ENCODE measurements at regions not wholly inside any gene's neighbourhood (a gene's known extent, or its start where the extent isn't known, plus 50 kb on each side); places are given as distances from the start of the nearest gene placed in this dataset.

DNA sequence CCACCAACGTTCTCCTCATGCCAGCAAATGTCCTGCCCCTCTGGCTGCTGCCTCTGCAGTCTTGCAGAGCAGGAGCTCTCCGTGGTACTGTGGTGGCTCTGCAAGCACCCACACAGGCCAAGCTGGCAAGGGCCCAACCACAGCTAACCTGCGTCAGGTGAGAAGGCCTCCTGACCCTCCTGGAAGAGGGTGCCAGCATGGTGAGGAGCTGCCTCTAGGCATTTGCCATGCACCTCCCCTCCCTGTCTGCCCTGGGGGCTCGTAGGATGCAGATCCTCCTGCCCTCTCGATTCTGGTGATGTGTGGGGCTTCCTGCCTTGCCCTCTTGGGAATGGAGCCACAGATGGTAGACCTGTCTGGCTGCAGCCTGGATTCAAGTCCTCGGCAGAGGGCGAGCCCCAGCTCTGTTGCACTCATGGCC, 1408.8 kb downstream of the TBC1D22A start:
- DNase-seq (ENCODE audit: low read depth) = no peak

- DNase-seq (ENCODE audit: low read depth) = no peak
Observed at GRCh38 chr22:48169227-48169626, 1406.8 kb downstream of the TBC1D22A start.

DNA sequence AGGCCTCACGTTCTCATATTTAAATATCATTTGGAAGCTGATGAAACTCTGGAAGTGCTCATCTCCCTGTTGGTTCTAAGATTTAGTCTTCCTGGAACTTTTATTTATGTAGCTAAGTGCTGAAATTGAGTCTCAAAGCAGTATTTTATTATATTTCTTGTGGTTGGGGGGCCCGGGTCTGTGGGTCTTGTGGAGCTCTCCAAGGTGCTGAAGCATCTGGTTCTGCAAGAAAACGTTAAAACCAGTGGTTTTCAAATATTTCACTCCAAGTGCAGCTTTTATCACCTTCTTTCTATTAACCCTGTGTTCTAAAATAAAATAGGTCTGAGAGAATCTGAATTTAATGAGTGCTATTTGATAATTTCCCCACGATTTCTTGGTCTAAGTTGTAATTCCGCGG, 1404.8 kb downstream of the TBC1D22A start:
- DNase-seq (ENCODE audit: low read depth) = no peak

DNA sequence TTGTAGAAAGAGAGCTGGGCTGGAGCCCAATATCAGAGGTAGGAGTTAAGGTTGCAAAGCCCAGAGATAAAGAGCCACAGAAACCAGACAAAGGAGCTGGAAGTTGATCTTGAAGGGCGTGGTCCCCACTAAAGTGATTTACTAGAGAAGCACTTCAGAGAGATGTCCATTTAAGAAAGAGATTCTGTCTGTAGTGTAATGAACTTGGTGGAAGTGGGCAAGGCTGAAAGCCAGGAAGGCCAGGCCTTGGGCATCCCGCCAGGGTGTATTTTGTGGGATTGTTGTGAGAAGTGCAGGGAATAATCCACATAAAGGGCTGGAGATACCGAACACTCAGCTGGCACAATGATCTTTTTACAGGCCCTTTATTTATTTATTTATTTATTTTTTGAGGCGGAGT, 1398.8 kb downstream of the TBC1D22A start:
- DNase-seq (ENCODE audit: low read depth) = no peak

GRCh38 chr22:48157676-48158075, 1395.2 kb downstream of the TBC1D22A start:
- no peak for DNase-seq (ENCODE audit: low read depth)

DNA sequence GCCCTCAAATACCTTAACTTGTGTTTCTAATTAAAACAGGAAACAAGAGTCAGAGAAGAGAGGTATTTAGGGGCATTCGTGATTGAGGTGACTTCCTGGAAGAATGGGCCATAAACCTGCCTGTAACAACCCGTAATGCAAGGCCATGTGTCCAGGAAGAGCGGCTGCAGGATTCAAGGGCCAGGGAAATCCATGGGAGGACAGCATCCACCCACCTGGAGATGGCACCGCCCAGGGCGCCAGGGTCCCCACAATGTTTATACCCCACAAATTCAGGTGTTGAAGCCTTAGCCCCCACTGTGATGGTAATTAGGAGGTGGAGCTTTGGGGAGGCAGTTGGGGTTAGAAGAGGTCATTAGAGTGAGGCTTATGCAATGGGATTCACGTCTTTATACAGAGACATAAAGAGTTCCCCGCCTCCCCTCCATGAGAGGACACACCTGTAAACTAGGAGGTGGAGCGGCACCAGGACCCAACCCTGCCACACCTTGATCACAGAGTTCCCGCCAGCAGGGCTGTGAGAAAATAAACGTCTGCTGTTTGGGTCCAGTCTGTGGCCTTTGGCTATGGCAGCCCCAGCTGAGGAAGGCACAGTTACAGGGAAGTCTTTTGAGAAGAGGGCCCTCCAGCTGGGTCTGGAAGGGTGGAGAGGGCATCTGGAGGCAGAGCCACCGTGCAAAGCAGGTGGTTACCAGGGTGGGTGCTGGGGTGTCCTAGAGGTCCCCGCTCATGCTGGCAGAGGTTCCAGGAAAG, 1394.3 kb downstream of the TBC1D22A start:
- no peak for DNase-seq (ENCODE audit: low read depth)

DNA sequence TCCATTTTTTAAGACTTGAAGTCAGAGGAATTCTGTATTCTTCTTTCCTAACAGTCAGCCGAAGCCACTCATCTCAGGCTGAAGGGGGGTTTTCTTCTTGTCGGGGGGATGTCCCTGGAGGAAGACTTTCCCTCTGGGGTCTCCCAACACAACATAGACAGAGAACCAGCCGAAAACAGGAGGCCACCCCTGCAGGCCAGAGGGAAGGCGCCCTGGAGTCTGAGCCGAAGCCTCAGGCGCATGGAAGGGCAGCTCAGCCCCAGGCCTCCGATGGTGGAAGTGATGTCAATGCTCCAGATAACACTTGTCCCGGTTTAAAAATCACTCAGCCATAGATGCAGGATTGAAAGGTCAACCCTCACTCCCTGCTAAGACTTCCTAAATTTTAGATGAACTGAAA, 1393.0 kb downstream of the TBC1D22A start:
- no peak for DNase-seq (ENCODE audit: low read depth)

GRCh38 chr22:48154943-48155240, 1392.4 kb downstream of the TBC1D22A start:
- no peak for DNase-seq (ENCODE audit: low read depth)

GRCh38 chr22:48154169-48154942, 1391.9 kb downstream of the TBC1D22A start:
- no peak for DNase-seq (ENCODE audit: low read depth)

GRCh38 chr22:48153726-48154125, 1391.3 kb downstream of the TBC1D22A start:
- no peak for DNase-seq (ENCODE audit: low read depth)

DNA sequence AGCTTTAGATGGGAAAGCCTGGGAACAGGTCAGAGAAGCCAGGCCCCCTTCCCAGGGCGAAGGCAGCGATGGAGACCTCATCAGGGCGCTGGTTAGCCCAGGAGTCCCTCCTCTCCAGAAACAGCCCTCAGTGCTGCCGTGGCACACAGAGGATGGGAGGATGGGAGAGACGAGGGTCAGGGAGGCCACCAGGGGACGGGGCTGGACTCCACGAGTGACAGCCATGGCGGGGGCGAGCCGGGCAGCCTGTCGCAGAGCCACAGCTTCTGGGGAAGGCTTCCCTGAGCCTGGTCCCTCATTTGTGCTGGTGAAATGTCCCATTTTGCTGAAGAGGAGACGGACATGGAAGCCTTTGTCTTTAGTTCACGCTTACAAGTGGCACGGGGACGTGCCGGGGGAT, 1390.5 kb downstream of the TBC1D22A start:
- no peak for DNase-seq (ENCODE audit: low read depth)

- DNase-seq (ENCODE audit: low read depth) = no peak
Observed at GRCh38 chr22:48152164-48152775, 1389.8 kb downstream of the TBC1D22A start.

- DNase-seq (ENCODE audit: low read depth) = no peak
Observed at GRCh38 chr22:48151641-48152040, 1389.2 kb downstream of the TBC1D22A start.

DNA sequence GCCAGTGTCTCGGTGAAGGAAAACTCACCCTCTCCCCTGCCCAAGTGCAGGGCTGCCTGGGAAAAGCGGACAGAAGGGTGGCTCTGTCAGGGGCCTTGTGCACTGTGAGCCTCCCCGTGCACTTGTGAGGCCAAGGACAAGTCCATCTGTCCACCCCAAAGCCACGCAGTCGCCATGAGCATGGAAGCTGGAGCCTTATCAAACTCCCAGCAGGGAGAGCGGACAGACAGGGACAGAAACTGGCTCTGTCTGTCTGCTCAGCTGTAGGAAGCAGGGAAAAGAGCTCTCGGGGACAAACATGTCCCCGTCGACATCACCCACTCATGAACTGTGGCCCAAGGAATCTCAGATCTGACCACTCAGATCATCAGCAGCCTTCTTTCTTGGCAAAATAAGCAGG, 1385.4 kb downstream of the TBC1D22A start:
- DNase-seq (ENCODE audit: low read depth) = no peak

- DNase-seq (ENCODE audit: low read depth) = no peak
Observed at GRCh38 chr22:48147404-48147803, 1385.0 kb downstream of the TBC1D22A start.

DNA sequence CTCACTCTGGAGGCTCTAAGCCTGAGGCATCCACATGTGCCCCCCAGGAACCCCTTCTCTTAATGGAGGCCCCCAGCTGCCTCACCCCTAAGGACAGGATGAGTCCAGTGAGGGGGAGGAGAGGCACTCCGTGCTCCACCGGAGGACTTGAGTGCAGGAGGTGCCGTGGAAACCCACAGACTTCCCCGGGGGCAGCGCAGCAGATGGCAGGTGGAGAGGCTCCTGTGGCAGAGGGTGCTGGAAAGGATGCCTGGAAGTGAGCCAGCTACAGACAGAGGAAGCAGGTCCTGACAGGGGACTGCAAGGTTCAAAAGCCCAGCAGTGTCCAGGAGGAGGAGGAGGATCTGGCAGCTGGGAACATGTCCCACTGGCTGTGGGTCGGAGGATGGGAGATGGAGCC, 1384.0 kb downstream of the TBC1D22A start:
- no peak for DNase-seq (ENCODE audit: low read depth)

DNA sequence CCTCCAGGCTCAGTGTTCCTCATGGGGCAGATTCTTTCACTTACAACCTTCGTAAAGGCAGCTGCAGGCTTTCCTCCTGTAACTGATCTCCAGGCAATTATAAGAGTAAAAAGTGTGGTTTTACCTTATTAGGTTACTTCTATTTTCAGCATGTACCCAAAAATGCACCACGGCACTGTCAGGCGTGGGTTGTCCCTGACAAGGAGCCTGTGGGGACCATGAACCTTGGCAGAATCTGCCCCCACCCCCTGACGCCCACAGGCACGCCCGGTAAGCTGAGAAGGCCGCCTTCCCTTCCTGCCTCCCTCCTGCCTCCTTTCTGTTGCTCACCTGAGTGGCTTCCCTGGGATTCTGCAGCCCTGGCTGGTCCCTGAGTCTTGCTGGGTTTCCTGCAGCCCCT, 1383.3 kb downstream of the TBC1D22A start:
- no peak for DNase-seq (ENCODE audit: low read depth)

GRCh38 chr22:48144318-48144717, 1381.9 kb downstream of the TBC1D22A start:
- no peak for DNase-seq (ENCODE audit: low read depth)

DNA sequence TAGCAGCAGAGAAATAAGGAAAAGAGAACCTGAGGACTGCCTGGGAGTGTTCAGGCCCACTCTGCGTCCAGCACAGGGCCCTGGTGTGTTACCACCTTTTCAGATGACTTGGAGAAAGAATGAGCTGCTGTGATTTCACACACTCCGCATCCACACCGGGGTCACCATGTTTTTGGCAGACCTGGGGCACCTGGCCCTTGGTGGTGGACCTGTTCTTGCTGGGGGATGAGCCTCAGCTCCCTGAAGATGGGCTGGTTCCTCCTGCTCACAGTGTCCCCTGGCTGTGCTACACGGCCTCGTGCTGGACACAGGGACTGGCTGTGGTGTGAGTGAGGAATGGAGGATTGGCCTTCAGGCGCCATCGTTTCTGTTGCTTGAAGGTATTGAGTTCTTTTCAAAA, 1381.4 kb downstream of the TBC1D22A start:
- no peak for DNase-seq (ENCODE audit: low read depth)

GRCh38 chr22:48142388-48142787, 1379.9 kb downstream of the TBC1D22A start:
- no peak for DNase-seq (ENCODE audit: low read depth)

DNA sequence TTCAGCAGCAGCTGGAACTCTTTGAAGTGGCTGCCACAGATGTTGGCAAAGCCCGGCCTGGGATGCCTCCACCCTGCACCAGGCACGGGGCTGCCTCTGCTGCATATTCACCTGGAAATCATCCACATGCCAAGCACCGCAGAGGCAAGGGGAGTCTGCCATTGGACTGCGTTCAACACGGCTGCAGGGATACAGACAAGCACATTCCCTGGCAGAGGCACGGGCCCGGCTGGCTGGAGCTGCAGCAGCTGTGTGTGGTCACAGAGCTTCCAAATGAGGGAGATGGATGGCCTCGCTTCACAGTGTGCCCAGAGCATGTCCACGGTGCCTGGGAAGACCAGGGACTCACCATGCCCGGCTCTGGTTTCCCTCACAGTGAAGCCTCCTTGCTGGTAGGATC, 1378.9 kb downstream of the TBC1D22A start:
- DNase-seq (ENCODE audit: low read depth) = no peak

DNA sequence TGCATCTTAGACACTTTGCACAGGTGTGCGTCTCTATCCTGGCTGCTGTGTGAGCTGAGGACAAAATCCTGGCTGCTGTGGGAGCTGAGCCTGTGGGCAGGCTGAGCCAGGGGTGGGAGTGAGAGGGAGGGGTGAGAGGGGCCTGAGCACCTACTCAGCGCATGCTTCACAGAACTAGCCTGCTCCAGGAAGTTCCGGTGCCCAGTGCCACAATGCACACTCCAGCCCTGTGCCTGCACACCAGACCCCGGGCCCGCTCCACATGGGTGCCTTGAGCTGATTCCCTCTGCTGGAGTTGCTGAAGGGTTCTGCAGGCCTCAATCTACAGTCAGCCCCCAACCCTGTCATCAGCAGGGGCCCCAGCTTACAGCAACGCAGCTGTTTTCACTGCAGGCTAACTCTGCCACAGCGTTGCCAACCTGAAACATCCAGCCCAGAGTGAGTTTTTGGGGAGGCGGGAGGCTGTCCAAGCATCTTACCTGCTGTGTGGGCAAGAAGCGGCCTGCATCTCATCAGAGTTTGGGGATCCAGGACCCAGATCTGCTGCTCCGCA, 1377.9 kb downstream of the TBC1D22A start:
- DNase-seq (ENCODE audit: low read depth) = no peak

- no peak for DNase-seq (ENCODE audit: low read depth)
Observed at GRCh38 chr22:48139776-48140175, 1377.3 kb downstream of the TBC1D22A start.

All from HS-5 (cell line).